H1 (cell line): ENCODE measurements at regions not wholly inside any gene's neighbourhood (a gene's known extent, or its start where the extent isn't known, plus 50 kb on each side); places are given as distances from the start of the nearest gene placed in this dataset.
A peak's percentile ranks its signal among the peaks of the same experiment; 100 is the strongest.

Experiments
- CTCF ChIA-PET: fragments of 300-600 bp; sonication (Branson Sonifier 250); formaldehyde crosslinking; loops from one replicate; lab custom pipeline; 2021; ENCODE audit not compliant: partially characterized antibody; lab: Charles Lee
- POLR2A ChIA-PET: fragments of 300-600 bp; sonication (Branson Sonifier 250); formaldehyde crosslinking; loops from one replicate; lab custom pipeline; 2021; ENCODE audit warnings: inconsistent platforms; ENCODE audit not compliant: partially characterized antibody; lab: Charles Lee
- DNase-seq, 2 experiments: peaks; one replicate each; pipeline versions ENCODE4 v3.0.0 to v3.0.0-alpha.2; 2010 to 2022; ENCODE audit warnings: low spot score in 2 of 2, low read depth in 1 of 2, mixed read lengths in 1 of 2
- FAIRE-seq: peaks from 2 replicates; lab custom pipeline; 2011; peaks lifted over from hg19 to GRCh38; lab: Jason Lieb, UNC
- H2AFZ ChIP-seq: 2 replicates; pipeline ENCODE4 v1.8.1; 2012; ENCODE audit warnings: low read length, inconsistent platforms
- H2AK5ac ChIP-seq: 2 replicates; pipeline ENCODE4 v1.6.1; 2013; ENCODE audit warnings: low read depth, low read length
- H2BK120ac ChIP-seq: replicated peaks from 2 replicates; pipeline ENCODE3; 2013; ENCODE audit warnings: low read depth, low read length, inconsistent platforms
- H2BK12ac ChIP-seq: 2 replicates; pipeline ENCODE4 v1.6.1; 2013; ENCODE audit warnings: low read depth, low read length
- H2BK15ac ChIP-seq: 2 replicates; pipeline ENCODE4 v1.6.1; 2013; ENCODE audit warnings: low read length
- H2BK20ac ChIP-seq: 2 replicates; pipeline ENCODE4 v1.6.1; 2013; ENCODE audit warnings: low read length
- H2BK5ac ChIP-seq: 2 replicates; pipeline ENCODE4 v1.6.1; 2013; ENCODE audit warnings: low read depth, low read length
- H3K14ac ChIP-seq: 2 replicates; pipeline ENCODE4 v1.6.1; 2013; ENCODE audit warnings: inconsistent platforms; ENCODE audit not compliant: insufficient read length
- H3K18ac ChIP-seq: 2 replicates; pipeline ENCODE4 v1.6.1; 2013; ENCODE audit warnings: low read length; ENCODE audit errors: extremely low read depth
- H3K23ac ChIP-seq: 2 replicates; pipeline ENCODE4 v1.6.1; 2013; ENCODE audit warnings: inconsistent platforms; ENCODE audit not compliant: insufficient read length
- H3K23me2 ChIP-seq: 2 replicates; pipeline ENCODE4 v1.6.1; 2013; ENCODE audit warnings: low read depth, low read length
- H3K27ac ChIP-seq: 2 replicates; pipeline ENCODE4 v1.6.1; 2011; ENCODE audit warnings: low read depth, low read length, inconsistent platforms
- H3K27me3 ChIP-seq, 4 experiments: replicated peaks in 1 of 4; 1 replicate in 1 of 4; 2 replicates in 3 of 4; pipeline versions ENCODE4 v1.6.1 to v1.8.1; 2011 to 2013; ENCODE audit warnings: low read length in 3 of 4, mild to moderate bottlenecking in 3 of 4, inconsistent platforms in 2 of 4, mixed read lengths in 2 of 4, moderate library complexity in 1 of 4; ENCODE audit not compliant: control insufficient read depth in 3 of 4, insufficient read depth in 3 of 4; ENCODE audit errors: extremely low read depth in 1 of 4
- H3K36me3 ChIP-seq, 4 experiments: 2 replicates each; pipeline versions ENCODE4 v1.6.1 to v1.8.1; 2011 to 2013; ENCODE audit warnings: mild to moderate bottlenecking in 4 of 4, low read length in 3 of 4, moderate library complexity in 2 of 4, control low read depth in 1 of 4, inconsistent platforms in 1 of 4; ENCODE audit not compliant: insufficient read depth in 4 of 4, control insufficient read depth in 2 of 4
- H3K4ac ChIP-seq: replicated peaks from 2 replicates; pipeline ENCODE3; 2013; ENCODE audit warnings: low read length, low read depth, mixed read lengths, inconsistent platforms; ENCODE audit not compliant: insufficient read length
- H3K4me1 ChIP-seq, 4 experiments: replicated peaks in 1 of 4; 1 replicate in 1 of 4; 2 replicates in 3 of 4; pipeline versions ENCODE4 v1.6.1 to v1.8.1; 2011 to 2013; ENCODE audit warnings: low read length in 3 of 4, inconsistent platforms in 2 of 4, mixed read lengths in 1 of 4; ENCODE audit not compliant: insufficient read depth in 4 of 4, control insufficient read depth in 3 of 4
- H3K4me2 ChIP-seq, 2 experiments: 2 replicates each; pipeline versions ENCODE4 v1.6.1 to v1.8.1; 2011 to 2013; ENCODE audit warnings: low read depth in 2 of 2, low read length in 2 of 2, control low read depth in 1 of 2, inconsistent platforms in 1 of 2, mild to moderate bottlenecking in 1 of 2; ENCODE audit not compliant: insufficient read depth in 1 of 2
- H3K4me3 ChIP-seq, 4 experiments: fragments of 200-600, 300-600 bp in 1 of 4; sonication (generic), shearing (Covaris generic), sonication (Bioruptor Twin) in 1 of 4; 2 replicates each; pipeline versions ENCODE4 v1.5.1 to v1.8.1; 2011 to 2016; ENCODE audit warnings: low read length in 4 of 4, low read depth in 3 of 4, control low read depth in 2 of 4, inconsistent platforms in 2 of 4, mild to moderate bottlenecking in 2 of 4, mixed read lengths in 1 of 4, moderate library complexity in 1 of 4; ENCODE audit not compliant: insufficient read depth in 2 of 4; ENCODE audit errors: extremely low read depth in 1 of 4
- H3K56ac ChIP-seq: replicated peaks from 2 replicates; pipeline ENCODE3; 2013; ENCODE audit warnings: low read depth, mild to moderate bottlenecking, mixed read lengths, low read length, inconsistent platforms; ENCODE audit not compliant: insufficient read length
- H3K79me1 ChIP-seq: 2 replicates; pipeline ENCODE4 v1.6.1; 2013; ENCODE audit warnings: low read depth, low read length, control low read depth
- H3K79me2 ChIP-seq, 2 experiments: 2 replicates each; pipeline versions ENCODE4 v1.6.1 to v1.8.1; 2012 to 2013; ENCODE audit warnings: low read length in 2 of 2, mild to moderate bottlenecking in 2 of 2, inconsistent platforms in 1 of 2; ENCODE audit not compliant: insufficient read depth in 2 of 2, control insufficient read depth in 1 of 2
- H3K9ac ChIP-seq, 4 experiments: replicated peaks in 1 of 4; 1 replicate in 1 of 4; 2 replicates in 3 of 4; pipeline versions ENCODE4 v1.6.1 to v1.8.1; 2011 to 2013; ENCODE audit warnings: low read depth in 3 of 4, low read length in 3 of 4, control low read depth in 2 of 4, mild to moderate bottlenecking in 2 of 4, moderate library complexity in 2 of 4, inconsistent platforms in 1 of 4; ENCODE audit errors: extremely low read depth in 1 of 4
- H3K9me3 ChIP-seq, 2 experiments: 2 replicates each; pipeline versions ENCODE4 v1.6.1 to v1.8.1; 2012 to 2013; ENCODE audit warnings: mild to moderate bottlenecking in 2 of 2, moderate library complexity in 2 of 2, control low read depth in 1 of 2, inconsistent platforms in 1 of 2, low read depth in 1 of 2, low read length in 1 of 2, mixed read lengths in 1 of 2; ENCODE audit not compliant: insufficient read depth in 2 of 2
- H4K20me1 ChIP-seq, 2 experiments: replicated peaks in 1 of 2; 2 replicates each; pipeline versions ENCODE3 to v1.8.1; 2011 to 2013; ENCODE audit warnings: inconsistent platforms in 2 of 2, low read length in 2 of 2, mild to moderate bottlenecking in 1 of 2; ENCODE audit not compliant: insufficient read depth in 2 of 2, control insufficient read depth in 1 of 2
- H4K5ac ChIP-seq: 2 replicates; pipeline ENCODE4 v1.6.1; 2013; ENCODE audit warnings: low read length, low read depth, mixed read lengths, inconsistent platforms; ENCODE audit not compliant: insufficient read length
- H4K8ac ChIP-seq: 2 replicates; pipeline ENCODE4 v1.8.0; 2013; ENCODE audit warnings: mild to moderate bottlenecking, moderate library complexity, low read length, inconsistent platforms; ENCODE audit not compliant: insufficient read depth; ENCODE audit errors: extremely low read depth
- H4K91ac ChIP-seq: replicated peaks from 2 replicates; pipeline ENCODE3; 2013; ENCODE audit warnings: low read length, mixed read lengths, inconsistent platforms; ENCODE audit not compliant: insufficient read length
- BACH1 ChIP-seq: IDR thresholded peaks from 2 replicates; pipeline ENCODE4 v1.6.1; 2012; ENCODE audit warnings: low read length, improper control_type of control experiment
- CTCF ChIP-seq, 3 experiments: IDR thresholded peaks; 1 replicate in 2 of 3; 2 replicates in 1 of 3; pipeline versions ENCODE4 v1.5.1 to v1.6.1; 2011; ENCODE audit warnings: low read length in 3 of 3, mild to moderate bottlenecking in 3 of 3, inconsistent platforms in 2 of 3, low read depth in 1 of 3, moderate library complexity in 1 of 3; ENCODE audit not compliant: insufficient read depth in 1 of 3; ENCODE audit errors: control extremely low read depth in 1 of 3
- GABPA ChIP-seq: IDR thresholded peaks from 2 replicates; pipeline ENCODE4 v1.6.1; 2011; ENCODE audit warnings: mild to moderate bottlenecking, low read length, moderate library complexity, borderline replicate concordance; ENCODE audit not compliant: insufficient read depth
- KDM1A ChIP-seq: fragments of 200-600, 300-600 bp; sonication (generic); IDR thresholded peaks from 2 replicates; pipeline ENCODE4 v1.7.1; 2016; ENCODE audit warnings: mild to moderate bottlenecking, low read length, borderline replicate concordance
- WGBS, 2 experiments: shearing (Covaris generic) in 1 of 2; methylation state at CpG; one replicate each; pipeline versions ENCODE4 v1.1.6 to v1.1.7; 2013 to 2015; ENCODE audit warnings: low lambda C conversion rate in 2 of 2, mixed read lengths in 2 of 2, inconsistent platforms in 1 of 2, low coverage in 1 of 2, missing lambda C conversion rate in 1 of 2; ENCODE audit not compliant: insufficient replicate concordance in 2 of 2, insufficient coverage in 1 of 2, insufficient read length in 1 of 2; ENCODE audit errors: extremely low coverage in 1 of 2, missing lambda C conversion rate in 1 of 2; 5-methylcytosine and 5-hydroxymethylcytosine counted together

- Histone ChIP-seq H3K14ac (no peak overlapping the region), H3K79me1 (no peaks in the 10 kb centered on the region), H3K56ac (no peak overlapping the region), H2BK5ac (no peak overlapping the region), H2BK20ac (no peak overlapping the region; the same call in 1 of the 2 replicates), H3K23me2 (no peaks in the 10 kb centered on the region), H3K4me2 (no peak overlapping the region), H3K9ac (no peak overlapping the region), H3K27ac (no peak overlapping the region), H2BK120ac (no peak overlapping the region), H3K4me1 (peaks cover 0 to 15% (median 4%) of the 10 kb centered on the region in 4 experiments; a peak in 5 of 7 replicates), H3K79me2 (no peaks in the 10 kb centered on the region), H2BK12ac (no peak overlapping the region), H3K4me3 (no peak overlapping the region), H3K27me3 (no peaks in the 10 kb centered on the region), H2BK15ac (peak overlapping the region; percentile 53), H4K91ac (no peak overlapping the region), H4K20me1 (peaks cover 0 to 2% of the 10 kb centered on the region in 2 experiments), H2AK5ac (no peak overlapping the region), H3K18ac (no peak overlapping the region), H3K23ac (no peak overlapping the region), H4K8ac (no peak overlapping the region), H3K36me3 (no peaks in the 10 kb centered on the region), H4K5ac (no peak overlapping the region), H2AFZ (no peak overlapping the region), H3K9me3 (no peaks in the 10 kb centered on the region), H3K4ac (no peak overlapping the region)
- CTCF ChIA-PET, result interaction anchor here (0.6 kb wide), 1 partner anchor 11 kb away, joined by 3 read pairs; no protein-coding TSS in a partner anchor
- FAIRE-seq, result no peak
- DNase-seq, result no peak
- WGBS, 2 experiments, result 89% methylated on average over 1 of the region's 1 CpG; no CpG with 5 or more reads in 1 of the 2 experiments
- TF ChIP-seq CTCF (IDR thresholded peaks at IDR 0.05; ENCODE audit: control extremely low read depth in 1 of 3, insufficient read depth in 1 of 3, low read depth in 1 of 3, low read length in 3 of 3) (no peak), BACH1 (no peak), KDM1A (peak; percentile 55; the same call in 1 of the 2 replicates), GABPA (no peak)
- POLR2A ChIA-PET, result no interaction called here
Observed at GRCh38 chr15:69994429-69995205, 103.1 kb downstream of the TLE3 start.
